IMR-90 (cell line): ENCODE measurements at regions not wholly inside any gene's neighbourhood (a gene's known extent, or its start where the extent isn't known, plus 50 kb on each side); places are given as distances from the start of the nearest gene placed in this dataset.

Experiments used
- ATAC-seq: fragments of 200-7000 bp; cut with Tn5 transposase; 2 replicates; pipeline ENCODE4 v1.9.1; 2020; ENCODE audit warnings: low read depth, mild to moderate bottlenecking, moderate library complexity
- BruUV-seq: library from RNA; stranded (reverse); fragments of 400-500 nt; replicated peaks from 2 replicates; lab custom pipeline; 2021; lab: Mats Ljungman, UMichigan
- CTCF ChIA-PET: fragments of 300-600 bp; formaldehyde crosslinking; extraction: SDS; loops from one replicate; lab custom pipeline; 2021; ENCODE audit warnings: antibody characterized with exemption; lab: Yijun Ruan, JAX
- POLR2A ChIA-PET: fragments of 300-600 bp; sonication (Branson Sonifier 250); formaldehyde crosslinking; loops from one replicate; lab custom pipeline; 2022; ENCODE audit warnings: antibody characterized with exemption; ENCODE audit not compliant: unreplicated experiment; lab: Charles Lee
- DNase-seq: peaks from one replicate; pipeline ENCODE4 v3.0.0; 2013
- H2AFZ ChIP-seq: replicated peaks from 2 replicates; pipeline ENCODE3; 2013; ENCODE audit warnings: low read length, mild to moderate bottlenecking; ENCODE audit not compliant: poor library complexity
- H2AK5ac ChIP-seq: 2 replicates; pipeline ENCODE4 v1.6.1; 2013; ENCODE audit warnings: low read depth, low read length, inconsistent platforms
- H2AK9ac ChIP-seq: replicated peaks from 2 replicates; pipeline ENCODE3; 2013; ENCODE audit warnings: mild to moderate bottlenecking, low read depth, low read length, moderate library complexity; ENCODE audit not compliant: poor library complexity
- H2BK120ac ChIP-seq: 2 replicates; pipeline ENCODE4 v1.6.1; 2013; ENCODE audit warnings: low read depth, low read length, inconsistent platforms
- H2BK15ac ChIP-seq: 3 replicates; pipeline ENCODE4 v1.6.1; 2013; ENCODE audit warnings: low read depth, low read length, inconsistent platforms
- H2BK20ac ChIP-seq: 2 replicates; pipeline ENCODE4 v1.6.1; 2013; ENCODE audit warnings: low read depth, mild to moderate bottlenecking, inconsistent platforms, low read length, moderate library complexity
- H2BK5ac ChIP-seq: 2 replicates; pipeline ENCODE4 v1.6.1; 2013; ENCODE audit warnings: mild to moderate bottlenecking, low read depth, low read length, inconsistent platforms; ENCODE audit not compliant: poor library complexity, severe bottlenecking
- H3K14ac ChIP-seq: replicated peaks from 2 replicates; pipeline ENCODE4 v1.6.1; 2013; ENCODE audit warnings: low read depth, low read length, inconsistent platforms
- H3K18ac ChIP-seq: 2 replicates; pipeline ENCODE4 v1.6.1; 2013; ENCODE audit warnings: low read depth, low read length, control low read depth
- H3K23ac ChIP-seq: 2 replicates; pipeline ENCODE4 v1.6.1; 2013; ENCODE audit warnings: low read depth, low read length, inconsistent platforms
- H3K27ac ChIP-seq: 2 replicates; pipeline ENCODE4 v1.5.1; 2013; ENCODE audit warnings: mild to moderate bottlenecking, control low read depth, low read length; ENCODE audit not compliant: insufficient read depth
- H3K27me3 ChIP-seq: 2 replicates; pipeline ENCODE4 v1.6.1; 2013; ENCODE audit warnings: low read length; ENCODE audit not compliant: control insufficient read depth, insufficient read depth
- H3K36me3 ChIP-seq: 2 replicates; pipeline ENCODE4 v1.6.1; 2013; ENCODE audit warnings: low read length, mixed read lengths; ENCODE audit not compliant: control insufficient read depth, insufficient read depth
- H3K4ac ChIP-seq: 2 replicates; pipeline ENCODE4 v1.6.1; 2013; ENCODE audit warnings: low read depth, low read length, inconsistent platforms
- H3K4me1 ChIP-seq: 2 replicates; pipeline ENCODE4 v1.6.1; 2013; ENCODE audit warnings: low read length, mixed read lengths; ENCODE audit not compliant: control insufficient read depth, insufficient read depth
- H3K4me2 ChIP-seq: 2 replicates; pipeline ENCODE4 v1.6.1; 2013; ENCODE audit warnings: low read depth, mild to moderate bottlenecking, control low read depth, low read length, moderate library complexity
- H3K4me3 ChIP-seq: 2 replicates; pipeline ENCODE4 v1.5.1; 2013; ENCODE audit warnings: low read depth, mild to moderate bottlenecking, control low read depth, low read length, moderate library complexity; ENCODE audit not compliant: insufficient read depth
- H3K56ac ChIP-seq: 2 replicates; pipeline ENCODE4 v1.6.1; 2013; ENCODE audit warnings: low read length, inconsistent platforms; ENCODE audit not compliant: insufficient read depth; ENCODE audit errors: extremely low read depth
- H3K79me1 ChIP-seq, 2 experiments: 2 replicates each; pipeline ENCODE4 v1.6.1; 2013; ENCODE audit warnings: low read length in 2 of 2, inconsistent platforms in 1 of 2, low read depth in 1 of 2
- H3K9ac ChIP-seq: 2 replicates; pipeline ENCODE4 v1.6.1; 2013; ENCODE audit warnings: low read depth, low read length, control low read depth
- H3K9me1 ChIP-seq: 2 replicates; pipeline ENCODE4 v1.6.1; 2013; ENCODE audit warnings: low read length, inconsistent platforms; ENCODE audit not compliant: insufficient read depth
- H3K9me3 ChIP-seq: 2 replicates; pipeline ENCODE4 v1.6.1; 2013; ENCODE audit warnings: low read length; ENCODE audit not compliant: control insufficient read depth, insufficient read depth
- H4K20me1 ChIP-seq: 2 replicates; pipeline ENCODE4 v1.6.1; 2013; ENCODE audit warnings: low read length, inconsistent platforms; ENCODE audit not compliant: insufficient read depth
- H4K5ac ChIP-seq: 2 replicates; pipeline ENCODE4 v1.6.1; 2013; ENCODE audit warnings: mild to moderate bottlenecking, low read depth, low read length, control low read depth
- H4K8ac ChIP-seq, 2 experiments: 2 replicates each; pipeline ENCODE4 v1.6.1; 2013; ENCODE audit warnings: low read depth in 2 of 2, low read length in 2 of 2, control low read depth in 1 of 2, inconsistent platforms in 1 of 2
- H4K91ac ChIP-seq: 2 replicates; pipeline ENCODE4 v1.6.1; 2013; ENCODE audit warnings: low read depth, low read length, inconsistent platforms; ENCODE audit not compliant: insufficient read depth
- BHLHE40 ChIP-seq: fragments of 150-350 bp; IDR thresholded peaks from 2 replicates; pipeline ENCODE4 v1.6.1; 2016; ENCODE audit warnings: mild to moderate bottlenecking, low read depth, low read length
- MAZ ChIP-seq: IDR thresholded peaks from 2 replicates; pipeline ENCODE4 v1.6.1; 2012; ENCODE audit warnings: low read depth, mild to moderate bottlenecking, low read length, improper control_type of control experiment, moderate library complexity, borderline replicate concordance
- SMC3 ChIP-seq: fragments of 150-350 bp; IDR thresholded peaks from 2 replicates; pipeline ENCODE4 v1.6.1; 2016; ENCODE audit warnings: low read depth, mild to moderate bottlenecking, antibody characterized with exemption, low read length, moderate library complexity
- dilution Hi-C: fragments of 300-500 bp; cut with HindIII; formaldehyde crosslinking; loops from one replicate; pipeline ENCODE4 v1.14.3; 2018; ENCODE audit warnings: low sequenced_read_pairs; ENCODE audit not compliant: unreplicated experiment
- in situ Hi-C: fragments of 300-500 bp; cut with MboI; formaldehyde crosslinking; loops from 3 replicates; pipeline ENCODE4 v1.14.3; 2019; ENCODE audit warnings: low sequenced_read_pairs, inconsistent platforms, mixed read lengths
- intact Hi-C: fragments of 100-400 bp; cut with micrococcal nuclease; formaldehyde crosslinking; loops from 2 replicates; pipeline ENCODE4 v1.10.0; 2022

- intact Hi-C loops: no loop called here
These were observed 83.0 kb downstream of the RRAGC start for GRCh38 chr1:38776466-38777065.

More at GRCh38 chr1:38776466-38777065, 83.0 kb downstream of the RRAGC start:
- Histone ChIP-seq H3K14ac (no peak overlapping the region), H3K9me1 (no peaks in the 10 kb centered on the region), H3K79me1 (no peaks in the 10 kb centered on the region), H3K36me3 (no peaks in the 10 kb centered on the region), H3K27me3 (peaks cover 6% of the 10 kb centered on the region; the same call in 1 of the 2 replicates), H2AFZ (no peak overlapping the region), H3K23ac (no peak overlapping the region), H4K20me1 (no peaks in the 10 kb centered on the region), H4K91ac (no peak overlapping the region), H4K5ac (no peak overlapping the region), H3K4me2 (no peak overlapping the region), H2BK15ac (no peak overlapping the region), H3K27ac (no peak overlapping the region), H3K9ac (no peak overlapping the region), H2AK9ac (no peak overlapping the region), H2BK120ac (no peak overlapping the region), H3K56ac (no peak overlapping the region), H2BK20ac (no peak overlapping the region), H2BK5ac (no peak overlapping the region), H3K18ac (no peak overlapping the region), H4K8ac (no peak overlapping the region), H3K4me1 (no peaks in the 10 kb centered on the region), H3K4ac (no peak overlapping the region), H3K4me3 (no peak overlapping the region), H2AK5ac (no peak overlapping the region), H3K9me3 (no peaks in the 10 kb centered on the region)
- in situ Hi-C loops: no loop called here
- ChIA-PET POLR2A (no interaction called here), CTCF (no interaction called here)
- dilution Hi-C loops: no loop called here
- ATAC-seq (no peak), DNase-seq (no peak)
- no TSS peak for BruUV-seq
- no peak for TF ChIP-seq BHLHE40
- TF ChIP-seq MAZ: no peak
- no peak for TF ChIP-seq SMC3
